Hematopoietic multipotent progenitor cell (in vitro differentiated cells): ENCODE measurements at regions not wholly inside any gene's neighbourhood (a gene's known extent, or its start where the extent isn't known, plus 50 kb on each side); places are given as distances from the start of the nearest gene placed in this dataset.
A peak's percentile ranks its signal among the peaks of the same experiment; 100 is the strongest.
"Not testable (repeated sequence)": the region's sequence is repeated elsewhere in the genome, so short reads cannot be mapped to it uniquely, and the experiment has no call there.

ENCODE experiments used
- DNase-seq, 3 donors: peaks; one replicate each; pipeline ENCODE4 v3.0.0-alpha.2; 2011 to 2015; ENCODE audit warnings: low read depth in 2 of 3, low spot score in 2 of 3

DNA sequence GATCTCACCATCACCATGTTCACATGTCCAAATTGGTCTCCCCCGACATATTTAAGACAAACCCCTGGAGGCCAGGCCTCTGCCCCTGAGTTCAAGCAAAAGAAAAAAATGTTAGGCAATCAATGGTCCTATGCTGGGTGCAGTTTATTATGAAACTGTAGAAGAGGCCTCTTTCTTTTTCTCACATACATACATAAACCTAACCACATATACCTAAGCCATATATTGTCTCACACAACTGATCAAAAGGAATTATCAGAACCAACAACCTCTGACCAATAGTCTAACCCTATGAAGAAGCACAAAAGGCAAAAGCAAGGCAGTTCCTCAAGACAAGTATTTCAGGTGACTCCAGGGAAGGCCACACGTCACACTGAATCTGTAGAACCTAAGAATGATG is 49.9 kb downstream of the ILRUN start:
- DNase-seq, result no peak

DNA sequence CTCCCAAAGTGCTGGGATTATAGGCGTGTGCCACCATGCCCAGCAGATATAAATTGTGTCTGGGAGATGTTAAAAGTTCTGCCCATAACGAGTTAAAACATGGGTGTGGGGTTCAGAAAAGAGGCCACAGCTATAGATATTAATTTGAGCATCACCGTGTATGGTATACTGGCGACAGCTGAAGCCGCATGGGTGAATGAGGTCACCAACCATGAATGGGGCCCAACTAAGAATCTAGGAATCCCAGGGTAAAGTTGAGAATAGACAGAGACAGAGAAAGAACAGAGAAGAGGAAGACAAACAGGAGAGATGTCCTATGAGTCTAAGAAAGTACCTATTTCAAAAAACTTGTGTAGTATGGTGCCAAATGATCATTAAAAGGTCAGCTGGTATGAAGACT is 50.9 kb downstream of the ILRUN start:
- no peak for DNase-seq

DNA sequence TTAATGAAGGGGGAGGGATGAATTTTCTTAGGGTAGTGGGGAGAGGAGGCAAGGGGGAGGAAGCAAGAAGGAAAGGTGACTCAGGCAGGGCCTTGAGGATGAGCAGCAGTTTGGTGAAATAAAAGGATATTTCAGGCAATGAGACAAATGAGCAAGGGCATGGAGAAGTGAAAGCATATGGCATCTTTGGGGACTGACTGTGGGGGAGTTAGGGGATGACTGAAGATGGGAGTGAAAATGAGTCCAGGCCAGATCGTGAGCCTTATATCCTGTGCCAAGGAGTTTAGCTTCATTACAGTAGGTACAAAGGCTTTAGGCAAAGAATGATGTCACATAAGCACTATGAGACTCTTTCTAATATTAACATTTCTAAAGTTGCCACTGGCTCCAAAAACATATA is 51.9 kb downstream of the ILRUN start:
- DNase-seq, result no peak

DNA sequence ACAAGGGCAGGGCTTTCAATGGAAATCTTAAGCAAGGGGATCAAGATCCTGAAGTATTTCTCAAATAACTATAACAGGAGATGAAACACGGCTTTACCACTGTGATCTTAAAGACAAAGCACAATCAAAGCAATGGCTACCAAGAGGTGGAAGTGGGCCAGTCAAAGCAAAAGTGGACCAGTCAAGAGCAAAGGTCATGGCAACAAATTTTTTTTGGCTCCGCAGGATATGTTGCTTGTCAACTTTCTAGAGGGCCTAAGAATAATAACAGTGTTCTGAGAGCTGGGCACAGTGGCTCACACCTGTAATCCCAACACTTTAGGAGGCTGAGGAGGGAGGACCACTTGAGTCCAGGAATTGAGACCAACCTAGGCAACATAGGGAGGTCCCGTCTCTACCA is 54.1 kb downstream of the ILRUN start:
- no peak for DNase-seq

DNA sequence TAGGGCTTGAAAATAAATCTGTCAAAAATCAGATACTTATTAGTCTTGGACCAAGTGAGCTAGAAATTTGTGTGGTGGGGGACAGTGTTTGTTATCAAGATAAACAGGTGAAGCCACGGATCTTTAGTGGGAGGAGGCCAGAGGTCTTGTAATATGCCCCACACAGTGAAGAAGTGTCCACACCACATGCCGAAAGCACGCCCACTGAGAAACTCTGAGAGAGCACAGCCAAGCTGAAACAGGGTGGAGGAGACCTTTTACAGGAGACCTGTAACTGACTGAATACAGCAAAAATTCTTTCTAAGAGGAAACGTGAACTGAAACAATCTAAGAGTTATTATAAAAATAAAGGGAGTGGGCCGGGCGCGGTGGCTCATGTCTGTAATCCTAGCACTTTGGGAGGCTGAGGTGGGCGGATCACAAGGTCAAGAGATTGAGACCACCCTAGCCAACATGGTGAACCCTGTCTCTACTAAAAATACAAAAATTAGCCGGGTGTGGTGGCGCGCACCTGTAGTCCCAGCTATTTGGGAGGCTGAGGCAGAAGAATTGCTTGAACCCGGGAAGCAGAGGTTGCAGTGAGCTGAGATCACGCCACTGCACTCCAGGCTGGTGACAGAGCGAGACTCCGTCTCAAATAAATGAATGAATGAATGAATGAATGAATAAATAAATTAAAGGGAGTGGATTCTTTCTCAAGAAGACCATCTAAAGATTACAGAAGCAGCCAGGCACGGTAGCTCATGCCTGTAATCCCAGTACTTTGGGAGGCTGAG is 56.3 kb downstream of the ILRUN start:
- not testable (repeated sequence) for DNase-seq

DNA sequence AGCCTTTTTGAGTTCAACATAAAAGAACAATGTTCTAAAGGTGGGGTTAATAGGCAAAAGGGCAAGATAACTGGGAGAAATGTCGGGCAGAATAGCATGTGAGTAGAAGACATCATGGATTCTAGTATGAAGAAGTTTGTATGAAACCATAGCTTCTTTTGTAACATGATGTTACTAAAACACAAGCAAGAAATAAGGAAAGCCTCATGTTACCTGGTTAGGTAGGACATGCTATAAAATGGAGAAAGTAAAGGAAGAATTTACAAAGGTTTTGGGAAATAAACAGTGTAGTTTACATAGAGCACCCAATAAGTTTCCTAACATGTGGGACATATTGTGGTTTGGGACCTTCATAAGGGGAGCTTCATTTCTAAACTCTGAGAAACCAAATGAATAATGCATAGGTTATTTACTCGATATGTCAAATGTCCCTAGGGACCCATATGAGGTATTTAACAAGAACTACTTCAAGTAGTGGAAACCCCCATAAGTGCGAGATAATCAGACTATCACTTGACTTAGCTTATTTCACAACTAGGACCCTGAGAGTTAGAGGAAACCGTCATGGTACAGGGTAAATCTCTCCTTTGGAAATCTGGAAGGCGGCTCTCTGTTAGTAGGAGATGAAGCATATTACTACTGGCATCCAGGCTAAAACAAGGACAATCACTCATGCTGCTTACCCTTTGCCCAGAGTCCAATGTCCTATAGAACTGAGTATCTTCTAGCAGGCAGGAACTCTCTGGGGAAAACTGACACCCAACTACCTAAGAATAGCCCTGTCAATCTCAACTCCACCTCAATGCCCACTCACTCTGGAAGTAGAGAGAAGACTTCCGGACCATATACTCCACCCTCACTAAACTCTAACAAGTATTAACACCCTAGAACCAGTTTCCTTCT is 57.5 kb downstream of the ILRUN start:
- no peak for DNase-seq

DNA sequence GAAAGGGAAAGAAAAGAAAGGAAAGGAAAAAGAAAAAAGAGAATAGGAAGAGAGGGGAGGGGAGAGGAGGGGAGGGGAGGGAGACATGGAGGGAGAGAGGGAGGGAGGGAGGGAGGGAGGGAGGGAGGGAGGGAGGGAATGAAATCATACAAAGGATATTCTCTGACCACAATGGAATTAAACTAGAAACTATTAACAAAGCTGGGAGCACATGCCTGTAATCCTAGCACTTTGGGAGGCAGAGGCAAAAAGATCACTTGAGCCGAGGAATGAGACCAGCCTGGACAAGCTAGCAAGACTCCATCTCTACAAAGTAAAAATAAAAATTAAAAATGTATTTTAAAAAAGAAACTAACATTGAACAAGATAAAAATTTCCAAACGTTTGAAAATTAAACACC is 62.8 kb downstream of the ILRUN start:
- DNase-seq, result no peak

DNA sequence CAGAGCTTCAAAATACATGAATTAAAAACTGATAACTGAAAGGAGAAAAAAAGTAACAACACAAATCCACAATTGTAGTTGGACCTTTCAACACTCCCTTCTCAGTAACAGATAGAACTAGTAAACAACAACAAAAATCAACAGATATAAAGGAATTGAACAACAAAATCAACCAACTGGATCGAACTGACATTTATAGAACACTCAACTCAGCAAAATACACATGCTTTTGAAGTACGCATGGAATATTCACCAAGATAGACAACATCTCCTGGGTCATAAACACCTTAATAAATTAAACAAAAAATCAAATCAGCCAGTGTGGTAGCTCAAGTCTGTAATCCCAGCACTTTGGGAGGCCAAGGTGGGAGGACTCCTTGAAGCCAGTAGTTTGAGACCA is 63.3 kb downstream of the ILRUN start:
- no peak for DNase-seq

DNA sequence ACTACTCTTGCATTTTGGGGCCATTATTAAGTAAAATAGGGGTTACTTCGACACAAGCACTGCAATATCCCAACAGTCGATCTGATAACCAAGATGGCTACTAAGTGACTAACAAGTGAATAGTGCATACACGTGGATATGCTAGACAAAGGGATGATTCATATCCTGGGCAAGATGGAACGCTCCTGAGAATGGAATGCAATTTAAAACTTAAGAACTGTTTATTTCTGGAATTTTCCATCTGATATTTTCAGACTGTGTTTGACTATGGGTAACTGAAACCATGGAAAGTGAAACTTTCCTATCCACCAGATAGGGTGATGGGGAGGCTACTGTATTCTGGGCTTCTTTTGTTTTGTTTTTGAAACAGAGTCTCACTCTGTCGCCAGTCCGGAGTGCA is 66.5 kb downstream of the ILRUN start:
- DNase-seq, result no peak

DNA sequence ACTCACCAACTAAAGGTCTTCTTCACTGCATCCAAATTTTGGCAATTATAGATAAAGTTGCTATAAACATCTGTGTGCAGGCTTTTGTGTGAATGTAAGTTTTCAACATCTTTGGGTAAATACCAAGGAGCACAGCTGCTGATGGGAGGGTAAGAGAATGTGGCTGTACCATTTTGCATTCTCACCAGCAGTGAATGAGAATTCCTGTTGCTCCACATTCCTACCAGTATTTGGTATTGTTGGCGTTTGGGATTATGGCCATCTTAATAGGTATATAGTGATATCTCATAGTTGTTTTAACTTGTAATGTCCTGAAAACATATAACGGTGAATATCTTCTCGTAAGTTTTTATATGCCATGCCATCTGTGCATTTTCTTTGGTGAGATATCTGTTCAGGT is 69.3 kb downstream of the ILRUN start:
- DNase-seq, result no peak

DNA sequence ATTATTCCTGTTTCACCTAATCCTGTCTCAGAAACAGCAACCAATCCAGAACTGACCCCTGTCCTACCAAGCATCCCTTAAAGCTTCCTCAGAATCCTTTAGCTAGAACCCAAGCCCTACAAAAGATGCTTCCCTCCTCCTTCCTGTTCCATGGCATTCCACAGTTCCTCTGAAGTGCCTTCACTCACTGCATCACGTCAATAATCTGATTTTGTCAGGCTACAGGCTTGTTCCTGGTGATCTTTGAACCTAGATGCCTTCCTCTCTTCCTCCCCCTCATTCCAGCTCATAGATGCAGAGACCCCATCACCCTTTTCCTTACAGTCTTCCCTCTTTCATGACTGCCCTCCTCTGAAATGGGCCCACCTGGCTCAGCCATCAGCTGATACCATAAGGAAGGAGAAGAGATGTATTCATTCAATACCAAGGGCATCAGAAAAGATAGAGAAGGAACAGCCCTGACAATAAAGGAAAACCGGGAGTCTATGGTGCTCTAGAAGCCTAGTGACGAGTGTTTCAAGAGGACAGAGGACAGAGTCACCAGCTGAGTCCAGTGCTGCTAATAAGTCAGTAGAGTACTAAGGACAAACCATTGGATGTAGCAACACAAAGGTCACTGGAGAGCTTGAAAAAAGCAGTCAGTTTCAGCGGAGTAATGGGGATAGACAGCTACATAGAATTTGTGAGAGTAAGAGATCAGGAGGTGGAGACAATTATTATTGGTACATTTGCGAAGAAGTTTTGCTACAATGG is 62.5 kb upstream of the SPDEF start:
- no peak for DNase-seq

DNA sequence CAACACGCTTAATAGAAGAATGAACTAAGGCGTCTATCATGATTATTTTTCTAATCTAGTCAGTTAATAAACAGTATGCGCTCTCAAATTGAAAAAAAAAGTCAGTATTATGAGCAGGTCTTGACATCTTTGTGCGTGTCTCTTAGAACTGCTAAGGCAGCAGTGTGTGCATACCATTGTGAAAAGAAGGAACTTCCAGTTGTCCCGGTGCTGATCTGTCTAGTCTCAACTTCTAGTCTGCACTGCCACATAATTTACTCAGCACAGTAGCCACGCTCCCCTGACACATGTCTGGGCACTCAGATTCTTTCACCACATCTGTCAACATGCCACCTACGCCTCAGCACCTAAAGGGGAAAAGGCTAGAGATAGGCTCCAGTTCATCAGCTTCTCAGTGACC is 61.1 kb upstream of the SPDEF start:
- DNase-seq, result no peak

DNA sequence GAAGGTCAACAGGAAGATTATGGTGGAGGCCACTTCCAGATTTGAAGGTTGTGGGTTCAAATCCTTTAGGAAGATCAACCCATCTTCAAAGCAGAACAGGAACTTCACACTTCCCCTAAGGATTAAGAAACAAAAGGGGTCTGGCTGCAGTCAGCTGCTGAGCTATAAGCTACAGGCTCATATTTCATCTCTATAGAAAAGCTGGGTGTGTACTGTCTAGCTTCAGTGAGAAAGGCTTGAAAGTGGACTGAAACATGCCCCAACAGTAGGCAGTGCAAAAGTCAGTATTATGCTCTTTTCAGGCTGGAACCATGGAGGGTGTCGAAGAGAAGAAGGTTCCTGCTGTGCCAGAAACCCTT is 60.1 kb upstream of the SPDEF start:
- DNase-seq, result no peak

DNA sequence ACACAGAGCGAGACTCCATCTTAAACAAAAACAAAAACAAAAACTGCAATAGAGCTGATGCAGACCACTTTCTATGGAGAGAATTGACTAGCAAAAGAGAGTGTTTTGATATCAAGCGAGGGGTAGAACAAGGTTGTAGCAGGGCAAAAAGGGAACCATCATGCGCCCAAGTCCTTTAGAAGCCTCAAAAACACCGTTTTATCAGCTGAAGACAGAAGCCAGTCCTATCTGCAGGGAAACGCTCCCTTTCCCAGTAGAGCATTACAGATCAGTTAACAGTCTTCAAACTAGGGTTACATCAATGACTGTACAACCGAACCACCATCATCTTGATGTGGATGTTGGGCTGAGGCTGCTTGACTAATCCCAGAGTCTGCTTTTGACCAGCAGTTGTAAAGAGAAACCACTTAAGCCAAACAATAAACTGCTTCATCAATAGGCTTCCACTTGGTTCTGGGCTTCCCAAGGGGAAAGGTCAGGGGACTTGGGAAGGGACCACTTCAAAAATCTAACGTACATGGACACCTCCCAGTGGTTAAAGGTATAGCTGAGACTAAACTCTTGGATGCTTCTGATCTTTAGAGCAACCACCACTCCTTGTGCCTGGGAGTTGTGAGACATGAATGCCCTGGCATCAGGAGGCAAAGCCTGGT is 59.6 kb upstream of the SPDEF start:
- peak in 2 of 3 donors; percentile 16 to 20 for DNase-seq

DNA sequence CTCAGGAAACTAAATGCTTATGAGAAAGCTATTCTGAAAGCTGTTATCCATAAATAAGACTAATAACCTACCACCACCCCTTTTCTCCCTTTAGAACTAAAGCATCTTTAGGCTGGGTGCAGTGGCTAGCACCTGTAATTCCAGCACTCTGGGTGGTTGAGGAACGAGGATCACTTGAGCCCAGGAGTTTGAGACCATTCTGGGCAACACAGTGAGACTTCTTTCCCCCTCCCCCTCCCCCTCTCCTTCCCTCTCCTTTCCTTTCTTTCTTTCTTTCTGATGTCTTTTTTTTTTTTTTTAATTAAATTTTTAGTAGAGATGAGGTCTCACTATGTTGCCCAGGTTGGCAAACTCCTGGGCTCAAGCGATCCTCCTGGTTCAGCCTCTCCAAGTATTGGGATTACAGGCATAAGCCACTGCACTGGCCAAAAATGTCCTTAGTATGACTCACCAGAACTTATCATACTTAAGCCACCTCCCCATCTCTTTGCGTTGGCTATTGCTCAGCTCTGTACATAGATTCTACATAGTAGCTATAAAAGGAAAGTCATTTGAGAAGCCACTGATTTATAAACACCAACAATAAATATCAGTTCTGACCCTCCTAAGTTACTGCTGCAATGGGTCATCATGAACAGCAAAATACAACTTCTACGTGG is 54.8 kb upstream of the SPDEF start:
- DNase-seq, result no peak

DNA sequence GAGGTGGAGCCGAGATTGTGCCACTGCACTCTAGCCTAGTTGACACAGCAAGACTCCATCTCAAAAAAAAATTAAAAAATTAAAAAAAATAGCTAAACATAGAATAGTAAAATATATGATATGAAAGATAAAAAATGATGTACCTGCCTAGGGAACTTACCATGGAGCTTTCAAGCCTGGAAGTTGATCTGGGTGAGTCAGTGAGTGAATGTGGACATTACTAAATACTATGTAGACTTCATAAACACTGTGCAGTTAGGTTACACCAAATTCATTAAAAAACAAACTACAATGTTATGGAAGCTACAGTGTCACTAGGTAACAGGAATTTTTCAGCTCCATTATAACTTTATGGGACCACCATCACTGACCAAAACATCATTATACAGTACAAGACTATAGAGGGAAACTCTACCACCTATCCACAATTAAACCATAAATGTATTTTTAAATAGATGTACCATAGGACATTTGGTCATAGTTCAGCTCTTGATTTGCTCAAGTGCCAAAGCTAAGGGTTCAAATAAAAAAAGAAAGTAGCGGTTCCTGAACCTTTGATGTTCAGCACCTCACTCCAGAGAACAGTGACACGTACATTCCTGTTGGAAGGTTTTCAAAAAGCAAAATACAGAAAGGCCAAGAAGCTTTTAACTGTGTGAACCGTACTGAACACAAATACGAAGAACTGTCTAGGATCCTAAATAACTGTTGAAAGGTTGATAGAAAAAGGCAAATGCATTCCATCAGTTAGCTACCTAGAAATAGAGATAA is 52.4 kb upstream of the SPDEF start:
- no peak for DNase-seq

DNA sequence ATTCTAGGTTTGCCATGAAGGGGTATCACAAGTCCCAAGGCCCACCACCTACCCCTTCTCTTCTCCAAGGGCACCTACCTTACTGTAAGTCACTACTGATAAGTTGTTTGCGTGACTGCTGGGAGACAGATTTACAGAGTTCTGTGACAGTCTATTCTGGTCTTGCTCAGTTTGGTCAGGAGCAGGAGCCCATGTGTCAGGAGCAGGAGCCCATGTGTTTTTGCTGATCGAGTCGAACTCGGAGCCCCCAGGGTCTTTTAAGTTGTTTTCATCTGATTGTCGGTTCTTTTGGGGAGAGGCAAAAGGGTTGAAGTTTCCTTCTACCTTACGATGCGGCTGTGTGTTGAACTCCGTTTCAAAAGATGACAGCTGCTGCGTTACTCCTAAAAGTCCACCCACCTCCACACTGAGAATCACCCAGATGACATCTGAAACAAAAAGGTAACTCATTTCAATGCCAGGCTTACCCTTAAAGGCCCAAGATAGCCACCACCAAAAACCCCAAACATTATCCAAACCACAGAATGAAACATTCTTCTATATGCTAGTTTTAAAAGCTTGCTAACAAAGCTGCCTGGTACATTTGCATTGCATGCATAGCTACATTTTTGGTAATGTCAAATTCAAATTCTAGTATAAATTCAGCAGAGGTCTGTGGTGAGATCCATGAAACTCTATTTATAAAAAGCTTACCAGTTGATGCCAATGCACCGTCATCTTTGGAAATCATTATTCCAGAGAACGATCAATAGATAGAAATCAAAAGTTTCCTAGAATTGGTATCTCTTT is 50.5 kb upstream of the SPDEF start:
- DNase-seq, result no peak
